GM12892 (cell line): ENCODE measurements at regions not wholly inside any gene's neighbourhood (a gene's known extent, or its start where the extent isn't known, plus 50 kb on each side); places are given as distances from the start of the nearest gene placed in this dataset.

ENCODE experiments used
- POLR2A ChIP-seq: IDR thresholded peaks from 2 replicates; pipeline ENCODE4 v1.6.1; 2011; ENCODE audit warnings: low read depth, low read length, control low read depth
- POLR2AphosphoS5 ChIP-seq: IDR thresholded peaks from 2 replicates; pipeline ENCODE4 v1.6.1; 2011; ENCODE audit warnings: low read depth, low read length, control low read depth
- TAF1 ChIP-seq: IDR thresholded peaks from 2 replicates; pipeline ENCODE4 v1.6.1; 2011; ENCODE audit warnings: low read depth, mild to moderate bottlenecking, control low read depth, low read length, borderline replicate concordance

- TF ChIP-seq POLR2A (no peak), POLR2AphosphoS5 (no peak), TAF1 (no peak)
These were observed 689.5 kb downstream of the TMEM182 start for GRCh38 chr2:103451283-103451682.
